ENCODE measurements at regions not wholly inside any gene's neighbourhood (a gene's known extent, or its start where the extent isn't known, plus 50 kb on each side); places are given as distances from the start of the nearest gene placed in this dataset.

DNA sequence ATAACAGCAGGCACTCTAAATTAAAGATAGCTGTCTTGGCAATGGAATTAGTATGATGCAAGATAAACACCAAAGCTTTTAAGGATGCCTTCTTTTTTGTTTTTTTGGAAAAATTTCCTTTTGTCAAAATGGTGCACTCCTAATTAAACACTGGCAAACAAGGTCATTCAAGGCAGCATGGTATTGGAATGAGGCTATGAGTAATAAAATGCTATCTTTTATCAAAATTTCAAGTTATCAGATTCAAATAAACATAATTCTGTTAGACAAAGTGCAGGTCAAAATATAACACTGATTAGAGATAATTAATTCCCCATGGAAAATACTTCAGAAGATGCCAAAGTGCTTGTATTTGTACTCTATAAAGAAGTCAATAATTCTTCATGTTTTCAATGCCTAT lies 514.1 kb downstream of the TENT5A start:
- H3K36me3 ChIP-seq (ENCODE audit: control insufficient read depth in 1 of 2, insufficient read depth in 2 of 2, low read length in 2 of 2): no peaks in the 10 kb centered on the region
- no peak overlapping the region for H3K4me3 ChIP-seq (replicated peaks in 1 of 2; ENCODE audit: low read depth in 1 of 2, low read length in 2 of 2)
- TF ChIP-seq, protein P1, sequence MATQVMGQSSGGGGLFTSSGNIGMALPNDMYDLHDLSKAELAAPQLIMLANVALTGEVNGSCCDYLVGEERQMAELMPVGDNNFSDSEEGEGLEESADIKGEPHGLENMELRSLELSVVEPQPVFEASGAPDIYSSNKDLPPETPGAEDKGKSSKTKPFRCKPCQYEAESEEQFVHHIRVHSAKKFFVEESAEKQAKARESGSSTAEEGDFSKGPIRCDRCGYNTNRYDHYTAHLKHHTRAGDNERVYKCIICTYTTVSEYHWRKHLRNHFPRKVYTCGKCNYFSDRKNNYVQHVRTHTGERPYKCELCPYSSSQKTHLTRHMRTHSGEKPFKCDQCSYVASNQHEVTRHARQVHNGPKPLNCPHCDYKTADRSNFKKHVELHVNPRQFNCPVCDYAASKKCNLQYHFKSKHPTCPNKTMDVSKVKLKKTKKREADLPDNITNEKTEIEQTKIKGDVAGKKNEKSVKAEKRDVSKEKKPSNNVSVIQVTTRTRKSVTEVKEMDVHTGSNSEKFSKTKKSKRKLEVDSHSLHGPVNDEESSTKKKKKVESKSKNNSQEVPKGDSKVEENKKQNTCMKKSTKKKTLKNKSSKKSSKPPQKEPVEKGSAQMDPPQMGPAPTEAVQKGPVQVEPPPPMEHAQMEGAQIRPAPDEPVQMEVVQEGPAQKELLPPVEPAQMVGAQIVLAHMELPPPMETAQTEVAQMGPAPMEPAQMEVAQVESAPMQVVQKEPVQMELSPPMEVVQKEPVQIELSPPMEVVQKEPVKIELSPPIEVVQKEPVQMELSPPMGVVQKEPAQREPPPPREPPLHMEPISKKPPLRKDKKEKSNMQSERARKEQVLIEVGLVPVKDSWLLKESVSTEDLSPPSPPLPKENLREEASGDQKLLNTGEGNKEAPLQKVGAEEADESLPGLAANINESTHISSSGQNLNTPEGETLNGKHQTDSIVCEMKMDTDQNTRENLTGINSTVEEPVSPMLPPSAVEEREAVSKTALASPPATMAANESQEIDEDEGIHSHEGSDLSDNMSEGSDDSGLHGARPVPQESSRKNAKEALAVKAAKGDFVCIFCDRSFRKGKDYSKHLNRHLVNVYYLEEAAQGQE (IDR thresholded peaks at IDR 0.05; ENCODE audit: low read depth): no peak
- no peak for TF ChIP-seq FOSL1 (IDR thresholded peaks at IDR 0.05; ENCODE audit: low read depth)
- H3K9me3 ChIP-seq (ENCODE audit: control insufficient read depth in 1 of 2, insufficient read depth in 1 of 2, low read depth in 1 of 2, low read length in 2 of 2): no peaks in the 10 kb centered on the region
- H3K9ac ChIP-seq (ENCODE audit: low read length): no peak overlapping the region
- ChIA-PET POLR2A (no interaction called here), CTCF (no interaction called here), RAD21 (ENCODE audit: low non-redundant PET in 1 of 2, low total read pairs in 2 of 2, uncharacterized antibody in 2 of 2, unreplicated experiment in 2 of 2) (no interaction called here)
- H4K20me1 ChIP-seq (ENCODE audit: insufficient read depth): no peaks in the 10 kb centered on the region
- ATAC-seq (no peak), DNase-seq (ENCODE audit: low read depth, low spot score) (no peak)
- intact Hi-C loops (cut with micrococcal nuclease): no loop called here
- H3K27ac ChIP-seq (ENCODE audit: low read depth, low read length): no peak overlapping the region
- H3K4me2 ChIP-seq (ENCODE audit: low read length): no peak overlapping the region
- no peaks in the 10 kb centered on the region for H3K9me2 ChIP-seq (ENCODE audit: insufficient read depth)
- BruUV-seq (replicated peaks): no TSS peak
- H2AFZ ChIP-seq (ENCODE audit: low read depth, low read length, poor library complexity, severe bottlenecking): no peak overlapping the region
- H3K79me2 ChIP-seq (ENCODE audit: insufficient read depth, low read length): no peaks in the 10 kb centered on the region
- no peaks in the 10 kb centered on the region for H3K4me1 ChIP-seq (ENCODE audit: control insufficient read depth in 1 of 2, insufficient read depth in 2 of 2, low read length in 2 of 2)
- no peaks in the 10 kb centered on the region for H3K27me3 ChIP-seq (ENCODE audit: insufficient read depth, low read length)

DNA sequence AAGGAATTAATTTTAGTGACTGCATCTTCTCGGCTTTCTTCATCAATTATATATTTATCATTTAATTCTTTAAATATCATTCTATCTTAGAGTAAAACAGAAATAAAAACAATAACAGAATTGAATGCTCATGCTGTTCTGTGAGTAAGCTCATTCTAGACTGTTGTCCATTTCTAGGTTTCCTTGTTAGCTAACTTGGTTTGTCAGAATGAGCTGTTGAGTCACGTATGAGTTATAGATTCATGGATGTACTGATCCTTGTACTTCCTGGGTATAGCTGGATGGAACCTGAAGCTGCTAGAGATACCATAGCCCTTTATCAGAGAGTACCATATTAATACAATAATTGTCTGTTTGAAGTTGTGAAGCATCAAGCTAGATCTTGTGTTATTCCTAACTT lies 515.3 kb downstream of the TENT5A start:
- ChIA-PET RAD21 (ENCODE audit: low non-redundant PET in 1 of 2, low total read pairs in 2 of 2, uncharacterized antibody in 2 of 2, unreplicated experiment in 2 of 2) (no interaction called here), CTCF (no interaction called here), POLR2A (no interaction called here)
- H3K9me2 ChIP-seq (ENCODE audit: insufficient read depth): no peaks in the 10 kb centered on the region
- DNase-seq (ENCODE audit: low read depth, low spot score): no peak
- H3K4me2 ChIP-seq (ENCODE audit: low read length): no peak overlapping the region
- H2AFZ ChIP-seq (ENCODE audit: low read depth, low read length, poor library complexity, severe bottlenecking): peak overlapping the region; percentile 13
- intact Hi-C loops (cut with micrococcal nuclease): no loop called here
- H3K27ac ChIP-seq (ENCODE audit: low read depth, low read length): no peak overlapping the region
- no peaks in the 10 kb centered on the region for H3K79me2 ChIP-seq (ENCODE audit: insufficient read depth, low read length)
- no peaks in the 10 kb centered on the region for H3K36me3 ChIP-seq (ENCODE audit: control insufficient read depth in 1 of 2, insufficient read depth in 2 of 2, low read length in 2 of 2)
- H3K4me3 ChIP-seq (replicated peaks in 1 of 2; ENCODE audit: low read depth in 1 of 2, low read length in 2 of 2): no peak overlapping the region
- no peaks in the 10 kb centered on the region for H4K20me1 ChIP-seq (ENCODE audit: insufficient read depth)
- H3K9ac ChIP-seq (ENCODE audit: low read length): no peak overlapping the region
- no peaks in the 10 kb centered on the region for H3K9me3 ChIP-seq (ENCODE audit: control insufficient read depth in 1 of 2, insufficient read depth in 1 of 2, low read depth in 1 of 2, low read length in 2 of 2)
- no peak for TF ChIP-seq CBX3 (IDR thresholded peaks at IDR 0.05; ENCODE audit: low read depth)
- TF ChIP-seq FOSL1 (IDR thresholded peaks at IDR 0.05; ENCODE audit: low read depth): no peak
- no peak for TF ChIP-seq ZFX (IDR thresholded peaks at IDR 0.05)
- TF ChIP-seq, protein P2, sequence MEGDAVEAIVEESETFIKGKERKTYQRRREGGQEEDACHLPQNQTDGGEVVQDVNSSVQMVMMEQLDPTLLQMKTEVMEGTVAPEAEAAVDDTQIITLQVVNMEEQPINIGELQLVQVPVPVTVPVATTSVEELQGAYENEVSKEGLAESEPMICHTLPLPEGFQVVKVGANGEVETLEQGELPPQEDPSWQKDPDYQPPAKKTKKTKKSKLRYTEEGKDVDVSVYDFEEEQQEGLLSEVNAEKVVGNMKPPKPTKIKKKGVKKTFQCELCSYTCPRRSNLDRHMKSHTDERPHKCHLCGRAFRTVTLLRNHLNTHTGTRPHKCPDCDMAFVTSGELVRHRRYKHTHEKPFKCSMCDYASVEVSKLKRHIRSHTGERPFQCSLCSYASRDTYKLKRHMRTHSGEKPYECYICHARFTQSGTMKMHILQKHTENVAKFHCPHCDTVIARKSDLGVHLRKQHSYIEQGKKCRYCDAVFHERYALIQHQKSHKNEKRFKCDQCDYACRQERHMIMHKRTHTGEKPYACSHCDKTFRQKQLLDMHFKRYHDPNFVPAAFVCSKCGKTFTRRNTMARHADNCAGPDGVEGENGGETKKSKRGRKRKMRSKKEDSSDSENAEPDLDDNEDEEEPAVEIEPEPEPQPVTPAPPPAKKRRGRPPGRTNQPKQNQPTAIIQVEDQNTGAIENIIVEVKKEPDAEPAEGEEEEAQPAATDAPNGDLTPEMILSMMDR (IDR thresholded peaks at IDR 0.05 in 2 of 3, conservative IDR thresholded peaks at IDR 0.05 in 1 of 3; ENCODE audit: borderline replicate concordance in 1 of 3, insufficient read depth in 1 of 3, low read depth in 2 of 3, low read length in 2 of 3): no peak
- TF ChIP-seq, protein P3, sequence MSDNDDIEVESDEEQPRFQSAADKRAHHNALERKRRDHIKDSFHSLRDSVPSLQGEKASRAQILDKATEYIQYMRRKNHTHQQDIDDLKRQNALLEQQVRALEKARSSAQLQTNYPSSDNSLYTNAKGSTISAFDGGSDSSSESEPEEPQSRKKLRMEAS (IDR thresholded peaks at IDR 0.05): no peak
- no peak for TF ChIP-seq YY1 (IDR thresholded peaks at IDR 0.05; ENCODE audit: extremely low read depth, insufficient replicate concordance, low read depth, low read length)
- TF ChIP-seq EGR1 (IDR thresholded peaks at IDR 0.05; ENCODE audit: low read depth): no peak
- TF ChIP-seq TCF7L2 (IDR thresholded peaks at IDR 0.05; ENCODE audit: borderline replicate concordance, extremely low read depth, insufficient read depth, insufficient read length): no peak
- TF ChIP-seq SIN3A (IDR thresholded peaks at IDR 0.05; ENCODE audit: low read depth): no peak
- no peak for TF ChIP-seq EZH2 (IDR thresholded peaks at IDR 0.05)
- TF ChIP-seq, protein P4, sequence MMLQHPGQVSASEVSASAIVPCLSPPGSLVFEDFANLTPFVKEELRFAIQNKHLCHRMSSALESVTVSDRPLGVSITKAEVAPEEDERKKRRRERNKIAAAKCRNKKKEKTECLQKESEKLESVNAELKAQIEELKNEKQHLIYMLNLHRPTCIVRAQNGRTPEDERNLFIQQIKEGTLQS (IDR thresholded peaks at IDR 0.05): no peak
- no peak for TF ChIP-seq CEBPB (IDR thresholded peaks at IDR 0.05; ENCODE audit: low read depth)
- no peaks in the 10 kb centered on the region for H3K27me3 ChIP-seq (ENCODE audit: insufficient read depth, low read length)
- no peaks in the 10 kb centered on the region for H3K4me1 ChIP-seq (ENCODE audit: control insufficient read depth in 1 of 2, insufficient read depth in 2 of 2, low read length in 2 of 2)
- ATAC-seq: no peak
- BruUV-seq (replicated peaks): no TSS peak
